IMR-90 (cell line): ENCODE measurements at regions not wholly inside any gene's neighbourhood (a gene's known extent, or its start where the extent isn't known, plus 50 kb on each side); places are given as distances from the start of the nearest gene placed in this dataset.

Source experiments
- ATAC-seq: fragments of 200-7000 bp; cut with Tn5 transposase; 2 replicates; pipeline ENCODE4 v1.9.1; 2020; ENCODE audit warnings: low read depth, mild to moderate bottlenecking, moderate library complexity
- BruUV-seq: library from RNA; stranded (reverse); fragments of 400-500 nt; replicated peaks from 2 replicates; lab custom pipeline; 2021; lab: Mats Ljungman, UMichigan
- CTCF ChIA-PET: fragments of 300-600 bp; formaldehyde crosslinking; extraction: SDS; loops from one replicate; lab custom pipeline; 2021; ENCODE audit warnings: antibody characterized with exemption; lab: Yijun Ruan, JAX
- POLR2A ChIA-PET: fragments of 300-600 bp; sonication (Branson Sonifier 250); formaldehyde crosslinking; loops from one replicate; lab custom pipeline; 2022; ENCODE audit warnings: antibody characterized with exemption; ENCODE audit not compliant: unreplicated experiment; lab: Charles Lee
- DNase-seq: peaks from one replicate; pipeline ENCODE4 v3.0.0; 2013
- H2AFZ ChIP-seq: replicated peaks from 2 replicates; pipeline ENCODE3; 2013; ENCODE audit warnings: low read length, mild to moderate bottlenecking; ENCODE audit not compliant: poor library complexity
- H2AK5ac ChIP-seq: 2 replicates; pipeline ENCODE4 v1.6.1; 2013; ENCODE audit warnings: low read depth, low read length, inconsistent platforms
- H2AK9ac ChIP-seq: replicated peaks from 2 replicates; pipeline ENCODE3; 2013; ENCODE audit warnings: mild to moderate bottlenecking, low read depth, low read length, moderate library complexity; ENCODE audit not compliant: poor library complexity
- H2BK120ac ChIP-seq: 2 replicates; pipeline ENCODE4 v1.6.1; 2013; ENCODE audit warnings: low read depth, low read length, inconsistent platforms
- H2BK15ac ChIP-seq: 3 replicates; pipeline ENCODE4 v1.6.1; 2013; ENCODE audit warnings: low read depth, low read length, inconsistent platforms
- H2BK20ac ChIP-seq: 2 replicates; pipeline ENCODE4 v1.6.1; 2013; ENCODE audit warnings: low read depth, mild to moderate bottlenecking, inconsistent platforms, low read length, moderate library complexity
- H2BK5ac ChIP-seq: 2 replicates; pipeline ENCODE4 v1.6.1; 2013; ENCODE audit warnings: mild to moderate bottlenecking, low read depth, low read length, inconsistent platforms; ENCODE audit not compliant: poor library complexity, severe bottlenecking
- H3K14ac ChIP-seq: replicated peaks from 2 replicates; pipeline ENCODE4 v1.6.1; 2013; ENCODE audit warnings: low read depth, low read length, inconsistent platforms
- H3K18ac ChIP-seq: 2 replicates; pipeline ENCODE4 v1.6.1; 2013; ENCODE audit warnings: low read depth, low read length, control low read depth
- H3K23ac ChIP-seq: 2 replicates; pipeline ENCODE4 v1.6.1; 2013; ENCODE audit warnings: low read depth, low read length, inconsistent platforms
- H3K27ac ChIP-seq: 2 replicates; pipeline ENCODE4 v1.5.1; 2013; ENCODE audit warnings: mild to moderate bottlenecking, control low read depth, low read length; ENCODE audit not compliant: insufficient read depth
- H3K27me3 ChIP-seq: 2 replicates; pipeline ENCODE4 v1.6.1; 2013; ENCODE audit warnings: low read length; ENCODE audit not compliant: control insufficient read depth, insufficient read depth
- H3K36me3 ChIP-seq: 2 replicates; pipeline ENCODE4 v1.6.1; 2013; ENCODE audit warnings: low read length, mixed read lengths; ENCODE audit not compliant: control insufficient read depth, insufficient read depth
- H3K4ac ChIP-seq: 2 replicates; pipeline ENCODE4 v1.6.1; 2013; ENCODE audit warnings: low read depth, low read length, inconsistent platforms
- H3K4me1 ChIP-seq: 2 replicates; pipeline ENCODE4 v1.6.1; 2013; ENCODE audit warnings: low read length, mixed read lengths; ENCODE audit not compliant: control insufficient read depth, insufficient read depth
- H3K4me2 ChIP-seq: 2 replicates; pipeline ENCODE4 v1.6.1; 2013; ENCODE audit warnings: low read depth, mild to moderate bottlenecking, control low read depth, low read length, moderate library complexity
- H3K4me3 ChIP-seq: 2 replicates; pipeline ENCODE4 v1.5.1; 2013; ENCODE audit warnings: low read depth, mild to moderate bottlenecking, control low read depth, low read length, moderate library complexity; ENCODE audit not compliant: insufficient read depth
- H3K56ac ChIP-seq: 2 replicates; pipeline ENCODE4 v1.6.1; 2013; ENCODE audit warnings: low read length, inconsistent platforms; ENCODE audit not compliant: insufficient read depth; ENCODE audit errors: extremely low read depth
- H3K79me1 ChIP-seq, 2 experiments: 2 replicates each; pipeline ENCODE4 v1.6.1; 2013; ENCODE audit warnings: low read length in 2 of 2, inconsistent platforms in 1 of 2, low read depth in 1 of 2
- H3K9ac ChIP-seq: 2 replicates; pipeline ENCODE4 v1.6.1; 2013; ENCODE audit warnings: low read depth, low read length, control low read depth
- H3K9me1 ChIP-seq: 2 replicates; pipeline ENCODE4 v1.6.1; 2013; ENCODE audit warnings: low read length, inconsistent platforms; ENCODE audit not compliant: insufficient read depth
- H3K9me3 ChIP-seq: 2 replicates; pipeline ENCODE4 v1.6.1; 2013; ENCODE audit warnings: low read length; ENCODE audit not compliant: control insufficient read depth, insufficient read depth
- H4K20me1 ChIP-seq: 2 replicates; pipeline ENCODE4 v1.6.1; 2013; ENCODE audit warnings: low read length, inconsistent platforms; ENCODE audit not compliant: insufficient read depth
- H4K5ac ChIP-seq: 2 replicates; pipeline ENCODE4 v1.6.1; 2013; ENCODE audit warnings: mild to moderate bottlenecking, low read depth, low read length, control low read depth
- H4K8ac ChIP-seq, 2 experiments: 2 replicates each; pipeline ENCODE4 v1.6.1; 2013; ENCODE audit warnings: low read depth in 2 of 2, low read length in 2 of 2, control low read depth in 1 of 2, inconsistent platforms in 1 of 2
- H4K91ac ChIP-seq: 2 replicates; pipeline ENCODE4 v1.6.1; 2013; ENCODE audit warnings: low read depth, low read length, inconsistent platforms; ENCODE audit not compliant: insufficient read depth
- BHLHE40 ChIP-seq: fragments of 150-350 bp; IDR thresholded peaks from 2 replicates; pipeline ENCODE4 v1.6.1; 2016; ENCODE audit warnings: mild to moderate bottlenecking, low read depth, low read length
- CEBPB ChIP-seq: IDR thresholded peaks from 2 replicates; pipeline ENCODE4 v1.6.1; 2012; ENCODE audit warnings: low read depth, low read length, improper control_type of control experiment
- CHD1 ChIP-seq: IDR thresholded peaks from 2 replicates; pipeline ENCODE4 v1.6.1; 2012; ENCODE audit warnings: low read depth, low read length, improper control_type of control experiment
- FOS ChIP-seq: fragments of 150-350 bp; IDR thresholded peaks from 2 replicates; pipeline ENCODE4 v1.6.1; 2016; ENCODE audit warnings: low read depth, low read length
- MAFK ChIP-seq: IDR thresholded peaks from 2 replicates; pipeline ENCODE4 v1.6.1; 2012; ENCODE audit warnings: low read depth, low read length, improper control_type of control experiment
- MXI1 ChIP-seq: IDR thresholded peaks from 2 replicates; pipeline ENCODE4 v1.6.1; 2012; ENCODE audit warnings: low read depth, mild to moderate bottlenecking, low read length, moderate library complexity, borderline replicate concordance
- POLR2A ChIP-seq: IDR thresholded peaks from 2 replicates; pipeline ENCODE4 v1.6.1; 2012; ENCODE audit warnings: mild to moderate bottlenecking, low read depth, low read length
- RAD21 ChIP-seq: IDR thresholded peaks from 2 replicates; pipeline ENCODE4 v1.6.1; 2012; ENCODE audit warnings: low read length, improper control_type of control experiment
- RCOR1 ChIP-seq: IDR thresholded peaks from 2 replicates; pipeline ENCODE4 v1.6.1; 2012; ENCODE audit warnings: mild to moderate bottlenecking, low read length, improper control_type of control experiment; ENCODE audit not compliant: insufficient replicate concordance
- RFX5 ChIP-seq: IDR thresholded peaks from 2 replicates; pipeline ENCODE4 v1.8.0; 2012; ENCODE audit warnings: low read depth, mild to moderate bottlenecking, low read length, moderate library complexity
- SMC3 ChIP-seq: fragments of 150-350 bp; IDR thresholded peaks from 2 replicates; pipeline ENCODE4 v1.6.1; 2016; ENCODE audit warnings: low read depth, mild to moderate bottlenecking, antibody characterized with exemption, low read length, moderate library complexity
- dilution Hi-C: fragments of 300-500 bp; cut with HindIII; formaldehyde crosslinking; loops from one replicate; pipeline ENCODE4 v1.14.3; 2018; ENCODE audit warnings: low sequenced_read_pairs; ENCODE audit not compliant: unreplicated experiment
- in situ Hi-C: fragments of 300-500 bp; cut with MboI; formaldehyde crosslinking; loops from 3 replicates; pipeline ENCODE4 v1.14.3; 2019; ENCODE audit warnings: low sequenced_read_pairs, inconsistent platforms, mixed read lengths
- intact Hi-C: fragments of 100-400 bp; cut with micrococcal nuclease; formaldehyde crosslinking; loops from 2 replicates; pipeline ENCODE4 v1.10.0; 2022
- TF ChIP-seq, protein P1 (sequence below): fragments of 150-350 bp; IDR thresholded peaks from 2 replicates; pipeline ENCODE4 v1.6.1; 2016; ENCODE audit warnings: low read depth, mild to moderate bottlenecking, low read length, moderate library complexity, borderline replicate concordance
- TF ChIP-seq, protein P2 (sequence below): fragments of 150-350 bp; IDR thresholded peaks from 2 replicates; pipeline ENCODE4 v1.6.1; 2017; ENCODE audit warnings: mild to moderate bottlenecking, antibody characterized with exemption, low read length, low read depth

DNA sequence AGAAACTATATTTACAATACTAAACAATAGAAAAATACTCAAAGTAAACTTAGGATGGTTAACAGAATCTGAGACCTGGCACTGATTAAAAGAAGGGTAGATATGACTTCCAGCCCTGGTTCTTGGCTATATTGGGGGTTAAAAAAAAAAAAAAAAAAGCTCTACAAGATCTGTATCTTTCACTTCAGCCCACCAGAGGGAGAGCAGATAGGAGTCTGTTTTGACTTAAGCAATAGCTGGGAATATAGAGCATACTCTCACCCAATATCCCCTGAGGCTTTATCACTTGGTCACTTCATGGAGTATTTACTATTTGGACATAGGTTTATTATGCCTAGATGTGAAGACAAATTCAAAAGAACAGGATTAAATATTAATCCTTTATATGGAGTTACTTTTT is 598.9 kb upstream of the LINC00305 start:
- Histone ChIP-seq H2AK5ac (no peak overlapping the region), H3K23ac (no peak overlapping the region), H3K9ac (no peak overlapping the region), H2BK20ac (no peak overlapping the region), H3K18ac (no peak overlapping the region), H4K91ac (no peak overlapping the region), H2BK5ac (no peak overlapping the region), H3K9me3 (0 out of 2 replicates have a peak, but pooled peaks cover under 1% of the 10 kb centered on the region), H4K8ac (no peak overlapping the region), H2AK9ac (no peak overlapping the region), H2AFZ (no peak overlapping the region), H3K4me3 (no peak overlapping the region), H3K36me3 (no peaks in the 10 kb centered on the region), H3K4me2 (no peak overlapping the region), H3K27ac (no peak overlapping the region), H3K4ac (no peak overlapping the region), H2BK15ac (no peak overlapping the region), H3K56ac (no peak overlapping the region), H2BK120ac (no peak overlapping the region), H4K20me1 (no peaks in the 10 kb centered on the region), H3K14ac (no peak overlapping the region), H3K27me3 (no peaks in the 10 kb centered on the region), H4K5ac (no peak overlapping the region), H3K4me1 (no peaks in the 10 kb centered on the region), H3K9me1 (no peaks in the 10 kb centered on the region), H3K79me1 (no peaks in the 10 kb centered on the region)
- intact Hi-C loops (no loop called here), dilution Hi-C loops (no loop called here), in situ Hi-C loops (no loop called here)
- POLR2A ChIA-PET, result no interaction called here
- BruUV-seq, result no TSS peak
- CTCF ChIA-PET, result no interaction called here
- ATAC-seq (no peak), DNase-seq (no peak)
- TF ChIP-seq BHLHE40 (no peak), RFX5 (no peak), RAD21 (no peak), MAFK (no peak), SMC3 (no peak), POLR2A (no peak), CEBPB (no peak), RCOR1 (no peak), MXI1 (no peak), FOS (no peak), CHD1 (no peak)
- TF ChIP-seq, protein P1, sequence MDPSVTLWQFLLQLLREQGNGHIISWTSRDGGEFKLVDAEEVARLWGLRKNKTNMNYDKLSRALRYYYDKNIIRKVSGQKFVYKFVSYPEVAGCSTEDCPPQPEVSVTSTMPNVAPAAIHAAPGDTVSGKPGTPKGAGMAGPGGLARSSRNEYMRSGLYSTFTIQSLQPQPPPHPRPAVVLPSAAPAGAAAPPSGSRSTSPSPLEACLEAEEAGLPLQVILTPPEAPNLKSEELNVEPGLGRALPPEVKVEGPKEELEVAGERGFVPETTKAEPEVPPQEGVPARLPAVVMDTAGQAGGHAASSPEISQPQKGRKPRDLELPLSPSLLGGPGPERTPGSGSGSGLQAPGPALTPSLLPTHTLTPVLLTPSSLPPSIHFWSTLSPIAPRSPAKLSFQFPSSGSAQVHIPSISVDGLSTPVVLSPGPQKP, result no peak
- TF ChIP-seq, protein P2, sequence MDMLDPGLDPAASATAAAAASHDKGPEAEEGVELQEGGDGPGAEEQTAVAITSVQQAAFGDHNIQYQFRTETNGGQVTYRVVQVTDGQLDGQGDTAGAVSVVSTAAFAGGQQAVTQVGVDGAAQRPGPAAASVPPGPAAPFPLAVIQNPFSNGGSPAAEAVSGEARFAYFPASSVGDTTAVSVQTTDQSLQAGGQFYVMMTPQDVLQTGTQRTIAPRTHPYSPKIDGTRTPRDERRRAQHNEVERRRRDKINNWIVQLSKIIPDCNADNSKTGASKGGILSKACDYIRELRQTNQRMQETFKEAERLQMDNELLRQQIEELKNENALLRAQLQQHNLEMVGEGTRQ, result no peak
